Activated CD8-positive, alpha-beta memory T cell treated with anti-CD3 and anti-CD28 coated beads for 1 hour (primary cell): ENCODE measurements at regions not wholly inside any gene's neighbourhood (a gene's known extent, or its start where the extent isn't known, plus 50 kb on each side); places are given as distances from the start of the nearest gene placed in this dataset.
"Not testable (repeated sequence)": the region's sequence is repeated elsewhere in the genome, so short reads cannot be mapped to it uniquely, and the experiment has no call there.

Experiments
- DNase-seq, 2 donors: peaks; one replicate each; pipeline ENCODE4 v3.0.0-alpha.2; 2020; ENCODE audit warnings: low read depth in 1 of 2; ENCODE audit errors: extremely low read depth in 1 of 2

DNA sequence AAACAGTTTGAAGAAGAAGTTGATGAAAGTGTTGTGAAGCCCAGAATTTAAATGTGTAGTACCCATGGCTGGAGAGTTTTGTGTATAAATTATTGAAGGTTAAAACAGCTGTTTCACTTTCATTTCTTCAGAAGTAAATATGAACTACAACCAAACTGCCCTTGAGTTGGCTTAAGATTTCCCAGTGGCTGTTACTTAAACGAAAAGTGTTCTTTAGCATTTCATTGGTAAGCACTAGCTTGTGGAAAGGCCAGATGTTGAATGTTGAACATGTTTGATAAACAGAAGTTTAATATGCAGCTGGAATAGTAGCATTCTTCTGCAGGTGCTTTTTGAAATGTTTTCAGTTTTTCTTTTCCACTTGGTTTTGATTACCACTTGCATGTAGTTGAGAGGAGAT, 83.2 kb upstream of the TNRC6B start:
- no peak for DNase-seq

- DNase-seq, result not testable (repeated sequence)
These were observed 77.8 kb upstream of the TNRC6B start for GRCh38 chr22:40099887-40100286.

DNA sequence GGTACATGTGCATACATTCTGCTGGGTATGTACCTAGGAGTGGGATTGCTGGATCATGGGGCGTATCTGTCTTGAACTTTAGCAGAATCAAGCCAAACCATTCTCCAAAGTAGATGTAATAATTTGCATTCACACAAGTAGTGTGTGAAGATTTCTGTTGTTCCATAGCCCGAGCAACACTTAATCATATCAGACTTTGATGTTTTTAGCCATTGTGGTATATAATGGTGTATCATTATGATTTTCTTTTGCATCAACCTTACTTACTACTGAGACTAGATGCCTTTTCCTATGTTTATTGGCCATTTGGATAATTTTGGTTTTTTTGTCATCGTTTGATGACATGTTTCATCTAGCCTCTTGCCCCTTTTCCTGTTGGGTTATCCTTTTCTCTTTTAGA, 72.0 kb upstream of the TNRC6B start:
- DNase-seq, result no peak

DNA sequence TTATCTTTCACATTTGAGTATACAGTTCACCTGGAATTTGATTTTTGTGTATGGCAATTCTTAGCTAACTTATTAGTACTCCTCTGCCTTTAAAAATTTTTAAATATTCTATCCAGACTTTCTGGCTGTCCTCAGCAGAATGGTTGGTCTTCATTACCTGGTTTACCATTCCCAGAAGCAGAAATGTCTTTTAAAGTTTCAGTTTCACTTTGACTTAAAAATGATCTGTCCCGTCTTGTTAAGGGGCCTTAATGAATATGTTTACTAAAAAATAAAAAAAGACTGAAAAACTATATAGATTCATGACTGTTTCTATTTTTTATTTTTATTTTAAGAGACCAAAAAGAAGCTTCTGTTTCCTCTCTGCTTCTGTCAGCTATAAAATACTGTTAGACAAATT, 70.5 kb upstream of the TNRC6B start:
- DNase-seq, result no peak

GRCh38 chr22:40107851-40108378, 69.8 kb upstream of the TNRC6B start:
- no peak for DNase-seq

DNA sequence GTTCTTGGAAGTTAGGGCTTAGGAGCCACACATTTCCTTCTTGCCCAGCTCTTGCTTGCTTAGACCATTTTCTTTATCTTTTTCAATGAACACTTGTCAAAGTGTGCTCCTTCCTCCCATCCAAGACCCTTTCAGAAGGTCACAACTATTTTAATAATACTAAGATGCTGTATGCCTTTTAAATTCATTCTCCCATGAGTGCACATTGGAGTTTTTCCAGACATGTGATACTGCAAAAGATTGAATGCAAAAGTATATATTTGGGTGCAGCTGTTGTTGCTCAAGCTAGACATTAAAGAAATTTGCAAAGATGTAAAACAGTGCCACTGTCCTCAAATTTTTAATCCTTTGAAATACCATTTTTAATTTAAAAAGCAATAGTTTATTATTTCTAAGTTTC, 69.3 kb upstream of the TNRC6B start:
- no peak for DNase-seq

- DNase-seq, result not testable (repeated sequence)
These were observed 68.8 kb upstream of the TNRC6B start for GRCh38 chr22:40108926-40109325.

- DNase-seq, result no peak
These were observed 66.3 kb upstream of the TNRC6B start for GRCh38 chr22:40111451-40111850.

DNA sequence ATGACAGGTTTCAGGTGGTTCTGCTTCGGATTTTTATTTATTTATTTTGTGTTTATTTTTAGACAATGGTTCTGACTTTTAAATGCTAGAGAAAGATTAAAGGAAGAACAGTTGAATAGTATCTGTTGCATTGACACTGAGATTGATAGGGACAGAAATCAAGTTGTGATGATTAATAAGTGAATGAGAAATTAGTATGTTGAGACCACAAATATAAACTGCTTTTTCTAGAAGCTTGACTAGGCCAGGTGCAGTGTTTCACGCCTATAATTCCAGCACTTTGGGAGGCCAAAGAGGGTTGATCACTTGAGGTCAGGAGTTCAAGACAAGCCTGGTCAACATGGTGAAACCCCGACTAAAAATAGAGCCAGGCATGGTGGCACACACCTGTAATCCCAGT, 65.1 kb upstream of the TNRC6B start:
- no peak for DNase-seq

- no peak for DNase-seq
These were observed 64.0 kb upstream of the TNRC6B start for GRCh38 chr22:40113696-40114095.

GRCh38 chr22:40114411-40114810, 63.3 kb upstream of the TNRC6B start:
- no peak for DNase-seq

DNA sequence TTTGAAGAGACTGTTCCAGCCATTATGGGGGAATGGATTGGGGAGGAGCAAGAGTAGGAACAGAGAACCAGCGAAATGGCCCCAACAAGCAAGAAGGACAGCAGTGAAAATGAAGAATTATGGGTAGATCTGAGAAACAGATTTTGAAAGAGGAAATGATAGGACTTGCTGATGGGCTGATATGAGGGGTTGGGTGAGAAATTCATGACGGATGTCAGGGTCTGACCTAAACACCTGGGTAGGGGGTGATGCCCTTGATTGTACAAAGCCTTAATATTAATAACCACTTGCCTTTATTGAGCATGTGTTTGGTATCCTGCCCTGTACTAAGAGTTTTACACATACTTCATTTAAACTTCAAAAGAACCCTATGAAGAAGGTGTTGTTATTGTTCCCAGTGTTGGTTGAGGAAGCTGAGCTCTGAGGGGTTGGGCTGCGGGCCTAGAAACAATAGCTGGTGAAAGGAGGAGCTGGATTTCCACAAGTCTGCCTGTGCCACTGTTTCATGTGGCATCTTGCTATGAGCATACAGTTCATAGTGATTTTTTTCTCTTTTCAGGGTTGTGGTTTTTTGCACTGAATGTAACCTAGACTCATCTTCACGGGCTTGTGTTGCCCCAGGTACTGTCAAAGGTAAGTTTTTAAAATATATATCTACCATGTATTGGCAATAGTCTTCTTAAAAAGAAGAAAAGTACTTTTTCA, 61.1 kb upstream of the TNRC6B start:
- peak in 1 of 2 donors; percentile 24 for DNase-seq

- DNase-seq, result no peak
These were observed 58.7 kb upstream of the TNRC6B start for GRCh38 chr22:40118979-40119378.

DNA sequence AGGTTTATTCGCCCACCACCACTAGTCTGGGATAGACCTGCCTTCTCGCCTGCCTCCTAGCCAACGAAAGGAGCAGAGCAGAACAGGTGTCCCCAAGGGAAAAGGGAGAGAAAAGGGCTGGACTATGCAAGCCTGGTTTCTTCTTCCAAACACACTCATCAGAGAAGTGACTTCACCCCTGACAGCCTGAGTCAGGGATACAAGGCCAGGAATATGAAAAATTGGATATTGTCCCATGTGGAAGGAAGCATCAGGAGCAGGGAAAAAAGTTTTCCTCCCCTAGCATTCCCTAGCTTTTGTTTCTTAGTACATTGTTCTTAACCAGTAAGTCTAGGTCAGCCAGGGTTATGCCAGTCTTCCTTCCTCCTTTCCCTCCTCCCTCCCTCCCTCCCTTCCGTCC, 56.9 kb upstream of the TNRC6B start:
- no peak for DNase-seq

GRCh38 chr22:40121461-40121860, 56.3 kb upstream of the TNRC6B start:
- no peak for DNase-seq

GRCh38 chr22:40122792-40123191, 54.9 kb upstream of the TNRC6B start:
- DNase-seq, result no peak

DNA sequence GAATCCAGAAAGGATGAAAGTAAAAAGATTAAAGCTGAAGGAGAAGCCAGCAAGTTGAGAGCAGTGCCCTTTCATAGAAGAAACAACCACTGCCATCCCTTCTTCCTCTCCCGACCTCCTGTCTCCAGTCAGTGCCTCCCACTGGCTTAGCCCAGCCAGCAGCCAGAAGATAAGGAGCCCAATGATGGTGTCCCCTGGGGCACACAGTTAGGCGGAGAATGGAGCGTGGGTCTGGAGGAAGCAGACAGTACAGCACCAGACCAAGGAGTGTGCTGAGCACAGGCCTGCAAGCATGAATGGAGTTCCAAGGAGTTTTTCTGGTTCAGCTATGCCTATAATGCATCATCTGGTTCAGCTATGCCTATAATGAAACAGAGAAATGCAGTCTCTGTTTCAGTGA, 54.3 kb upstream of the TNRC6B start:
- no peak for DNase-seq
